B cell (primary cell): ENCODE measurements at regions not wholly inside any gene's neighbourhood (a gene's known extent, or its start where the extent isn't known, plus 50 kb on each side); places are given as distances from the start of the nearest gene placed in this dataset.

Experiments
- ATAC-seq: fragments of 200-7000 bp; cut with Tn5 transposase; one replicate; pipeline ENCODE4 v1.10.0; 2021; ENCODE audit warnings: low read depth, mild to moderate bottlenecking, moderate number of reproducible peaks, moderate library complexity
- CTCF ChIA-PET: fragments of 350-600 bp; sonication (Branson Sonifier 250); formaldehyde crosslinking; loops from one replicate; lab custom pipeline; 2021; ENCODE audit warnings: antibody characterized with exemption, inconsistent platforms; lab: Charles Lee
- POLR2A ChIA-PET: fragments of 350-600 bp; sonication (Branson Sonifier 250); formaldehyde crosslinking; loops from one replicate; lab custom pipeline; 2021; ENCODE audit warnings: antibody characterized with exemption; lab: Charles Lee
- DNase-seq: peaks from one replicate; pipeline ENCODE4 v3.0.0; 2013
- H2AFZ ChIP-seq: 2 replicates; pipeline ENCODE4 v1.6.1; 2012; ENCODE audit warnings: mild to moderate bottlenecking, low read depth, low read length; ENCODE audit not compliant: insufficient read depth, poor library complexity, severe bottlenecking
- H3K27ac ChIP-seq, 2 donors: 1 replicate in 1 of 2; 2 replicates in 1 of 2; pipeline ENCODE4 v1.5.1; 2012 to 2013; ENCODE audit warnings: low read length in 2 of 2, mild to moderate bottlenecking in 2 of 2, moderate library complexity in 1 of 2
- H3K27me3 ChIP-seq, 4 experiments: fragments of 200-600 bp in 1 of 4; sonication (generic) in 1 of 4; replicated peaks in 1 of 4; 1 replicate in 2 of 4; 2 replicates in 2 of 4; pipeline versions ENCODE4 v1.6.1 to v1.7.0; 2013 to 2016; ENCODE audit warnings: low read length in 3 of 4, mild to moderate bottlenecking in 2 of 4, mixed read lengths in 1 of 4, moderate library complexity in 1 of 4; ENCODE audit not compliant: insufficient read depth in 4 of 4, control insufficient read depth in 3 of 4; ENCODE audit errors: control extremely low read depth in 1 of 4
- H3K36me3 ChIP-seq, 2 experiments: replicated peaks in 1 of 2; 1 replicate in 1 of 2; 2 replicates in 1 of 2; pipeline versions ENCODE4 v1.6.1 to v1.7.1; 2013; ENCODE audit warnings: low read length in 1 of 2; ENCODE audit not compliant: insufficient read depth in 2 of 2, control insufficient read depth in 1 of 2; ENCODE audit errors: control extremely low read depth in 1 of 2, extremely low read depth in 1 of 2
- H3K4me1 ChIP-seq, 2 donors: fragments of 200-600 bp in 1 of 2; sonication (generic) in 1 of 2; 1 replicate in 1 of 2; 2 replicates in 1 of 2; pipeline versions ENCODE4 v1.5.1 to v1.6.1; 2013 to 2017; ENCODE audit warnings: low read length in 2 of 2; ENCODE audit not compliant: control insufficient read depth in 2 of 2, insufficient read depth in 2 of 2
- H3K4me2 ChIP-seq: replicated peaks from 2 replicates; pipeline ENCODE3; 2012; ENCODE audit warnings: mild to moderate bottlenecking, low read depth, low read length; ENCODE audit not compliant: poor library complexity, severe bottlenecking
- H3K4me3 ChIP-seq, 5 experiments: fragments of 200-600 bp in 1 of 5; sonication (generic) in 1 of 5; 1 replicate in 3 of 5; 2 replicates in 2 of 5; pipeline versions ENCODE4 v1.5.1 to v1.7.0; 2011 to 2016; ENCODE audit warnings: low read length in 4 of 5, mild to moderate bottlenecking in 4 of 5, low read depth in 2 of 5, control low read depth in 1 of 5, moderate library complexity in 1 of 5; ENCODE audit not compliant: insufficient read depth in 1 of 5; ENCODE audit errors: control extremely low read depth in 1 of 5, extremely low read depth in 1 of 5
- H3K79me2 ChIP-seq: fragments of 200-600 bp; sonication (generic); one replicate; pipeline ENCODE4 v1.6.0; 2016; ENCODE audit warnings: low read length; ENCODE audit not compliant: control insufficient read depth, insufficient read depth
- H3K9ac ChIP-seq: fragments of 200-600 bp; sonication (generic); 2 replicates; pipeline ENCODE4 v1.6.1; 2017; ENCODE audit warnings: mild to moderate bottlenecking, low read length, moderate library complexity
- H3K9me3 ChIP-seq, 3 donors: one replicate each; pipeline versions ENCODE4 v1.6.1 to v1.7.1; 2013; ENCODE audit warnings: low read length in 2 of 3; ENCODE audit not compliant: control insufficient read depth in 2 of 3, insufficient read depth in 1 of 3; ENCODE audit errors: control extremely low read depth in 1 of 3
- H4K20me1 ChIP-seq: 2 replicates; pipeline ENCODE4 v1.6.0; 2012; ENCODE audit warnings: mild to moderate bottlenecking, low read length; ENCODE audit not compliant: insufficient read depth, control insufficient read depth, poor library complexity, severe bottlenecking
- H3K27ac Mint-ChIP-seq: one replicate; pipeline ENCODE4 v1.8.0; 2021; ENCODE audit warnings: mixed read lengths
- H3K27me3 Mint-ChIP-seq: one replicate; pipeline ENCODE4 v1.8.0; 2021; ENCODE audit warnings: mixed read lengths
- H3K4me1 Mint-ChIP-seq: one replicate; pipeline ENCODE4 v1.8.0; 2021; ENCODE audit warnings: mixed read lengths
- H3K4me3 Mint-ChIP-seq: one replicate; pipeline ENCODE4 v1.8.0; 2021; ENCODE audit warnings: mixed read lengths
- H3K9me3 Mint-ChIP-seq: one replicate; pipeline ENCODE4 v1.8.0; 2022; ENCODE audit warnings: mixed read lengths; ENCODE audit not compliant: insufficient read depth
- EZH2 ChIP-seq: IDR thresholded peaks from 2 replicates; pipeline ENCODE4 v1.6.1; 2012; ENCODE audit warnings: borderline replicate concordance, low read depth, mild to moderate bottlenecking, moderate library complexity, low read length; ENCODE audit not compliant: insufficient read depth, poor library complexity, severe bottlenecking
- WGBS: methylation state at CpG from one replicate; pipeline ENCODE4 v1.1.5; 2013; ENCODE audit warnings: missing lambda C conversion rate; ENCODE audit not compliant: insufficient coverage; 5-methylcytosine and 5-hydroxymethylcytosine counted together
- intact Hi-C: fragments of 100-400 bp; cut with micrococcal nuclease; formaldehyde crosslinking; loops from one replicate; pipeline ENCODE4 v1.10.0; 2022
- TF ChIP-seq, protein P1 (sequence below): fragments of 200-600 bp; IDR thresholded peaks from one replicate; pipeline ENCODE4 v1.8.0; 2022; ENCODE audit warnings: antibody characterized with exemption, mild to moderate bottlenecking

DNA sequence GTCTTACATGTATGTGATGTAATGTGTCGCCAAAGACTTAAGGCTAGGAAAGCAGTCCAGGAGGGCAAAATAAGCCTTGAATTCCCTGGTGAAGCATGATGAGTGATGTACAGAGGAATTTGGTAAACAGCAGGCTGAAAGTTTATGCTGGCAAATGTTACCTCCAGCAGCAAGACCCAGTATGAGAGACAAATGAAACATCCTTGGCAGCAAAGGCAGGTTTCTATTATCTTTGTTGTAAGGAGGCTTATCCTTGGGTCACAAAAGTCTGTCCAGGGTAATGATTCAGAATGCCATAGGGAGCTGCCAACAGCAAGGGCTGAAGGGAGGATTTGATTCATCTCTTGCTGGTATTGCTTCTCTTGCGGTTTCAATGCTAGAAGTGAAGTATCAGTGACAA is 75.9 kb upstream of the HTR4 start:
- Histone ChIP-seq H3K9me3 (no peaks in the 10 kb centered on the region), H3K4me2 (no peak overlapping the region), H4K20me1 (no peaks in the 10 kb centered on the region), H3K27me3 (no peaks in the 10 kb centered on the region), H3K36me3 (no peaks in the 10 kb centered on the region), H2AFZ (no peak overlapping the region), H3K79me2 (no peaks in the 10 kb centered on the region), H3K9ac (no peak overlapping the region), H3K4me3 (no peak overlapping the region), H3K4me1 (no peaks in the 10 kb centered on the region), H3K27ac (no peak overlapping the region)
- CTCF ChIA-PET, result interaction anchor here (0.7 to 27.7 kb wide), 46 partner anchors 8 to 556 kb away, joined by 3 to 753 read pairs (median 5); partner anchors contain the start of gene ADRB2
- Mint-ChIP-seq H3K27ac (no peak overlapping the region), H3K27me3 (peaks cover 11% of the 10 kb centered on the region), H3K4me3 (no peak overlapping the region), H3K9me3 (no peaks in the 10 kb centered on the region), H3K4me1 (peaks cover 11% of the 10 kb centered on the region)
- no peak for DNase-seq
- POLR2A ChIA-PET, result no interaction called here
- 100% methylated on average over 2 of the region's 2 CpGs for WGBS
- ATAC-seq, result no peak
- intact Hi-C loops, result loop anchor here (5.0 kb wide), 2 partner anchors 783 to 832 kb away; no protein-coding TSS in a partner anchor
- TF ChIP-seq, protein P1, sequence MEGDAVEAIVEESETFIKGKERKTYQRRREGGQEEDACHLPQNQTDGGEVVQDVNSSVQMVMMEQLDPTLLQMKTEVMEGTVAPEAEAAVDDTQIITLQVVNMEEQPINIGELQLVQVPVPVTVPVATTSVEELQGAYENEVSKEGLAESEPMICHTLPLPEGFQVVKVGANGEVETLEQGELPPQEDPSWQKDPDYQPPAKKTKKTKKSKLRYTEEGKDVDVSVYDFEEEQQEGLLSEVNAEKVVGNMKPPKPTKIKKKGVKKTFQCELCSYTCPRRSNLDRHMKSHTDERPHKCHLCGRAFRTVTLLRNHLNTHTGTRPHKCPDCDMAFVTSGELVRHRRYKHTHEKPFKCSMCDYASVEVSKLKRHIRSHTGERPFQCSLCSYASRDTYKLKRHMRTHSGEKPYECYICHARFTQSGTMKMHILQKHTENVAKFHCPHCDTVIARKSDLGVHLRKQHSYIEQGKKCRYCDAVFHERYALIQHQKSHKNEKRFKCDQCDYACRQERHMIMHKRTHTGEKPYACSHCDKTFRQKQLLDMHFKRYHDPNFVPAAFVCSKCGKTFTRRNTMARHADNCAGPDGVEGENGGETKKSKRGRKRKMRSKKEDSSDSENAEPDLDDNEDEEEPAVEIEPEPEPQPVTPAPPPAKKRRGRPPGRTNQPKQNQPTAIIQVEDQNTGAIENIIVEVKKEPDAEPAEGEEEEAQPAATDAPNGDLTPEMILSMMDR, result no peak
- TF ChIP-seq EZH2, result no peak

DNA sequence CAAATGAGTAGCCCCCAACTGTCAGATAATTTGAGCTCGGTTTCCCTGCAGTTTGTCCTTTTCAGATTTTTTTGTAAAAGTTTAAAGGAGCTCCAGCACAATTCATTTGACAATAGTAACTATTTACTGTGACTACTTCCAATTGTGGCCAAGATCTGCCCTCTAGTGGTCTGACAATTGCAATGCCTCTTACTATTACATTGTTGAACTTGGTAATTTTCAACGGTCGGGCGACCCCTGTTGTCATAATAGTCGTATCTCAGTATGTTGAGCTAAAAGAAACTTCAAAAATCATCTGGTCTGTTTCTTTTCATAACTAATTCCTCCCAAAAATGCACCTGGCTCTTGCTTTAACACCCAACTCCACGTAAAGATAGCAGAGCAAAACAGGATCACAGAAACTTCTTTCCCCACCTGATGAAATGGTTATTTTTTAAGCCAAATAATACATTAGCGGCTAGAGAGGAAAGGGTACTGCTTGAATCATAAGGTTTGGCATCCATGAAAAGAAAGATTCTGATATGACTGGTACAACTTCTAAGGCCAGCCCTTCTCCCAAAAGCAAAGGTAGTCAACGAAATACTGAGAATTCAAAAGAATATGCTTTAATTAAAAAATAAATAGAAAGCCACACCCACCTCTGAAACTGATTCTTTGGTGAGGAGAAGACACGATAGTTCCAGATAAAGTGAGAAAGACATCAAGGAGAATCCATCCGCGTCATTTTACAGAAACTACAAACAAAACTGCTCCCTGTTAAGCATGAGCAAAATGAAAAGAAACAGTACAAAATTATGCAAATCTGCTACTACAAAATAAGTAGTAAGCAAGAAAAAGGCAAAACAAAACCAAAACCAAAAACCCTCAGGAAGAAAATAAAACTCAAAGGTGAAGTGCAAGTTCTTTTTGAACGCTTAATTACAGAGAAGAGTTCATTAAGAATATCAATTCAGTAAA is 76.9 kb upstream of the HTR4 start:
- CTCF ChIA-PET, result interaction anchor here (0.5 to 27.7 kb wide), 62 partner anchors 9 to 1720 kb away, joined by 3 to 753 read pairs (median 4); partner anchors contain the start of gene ADRB2
- intact Hi-C loops, result loop anchor here (1.0 to 5.0 kb wide), 3 partner anchors 10 to 831 kb away; no protein-coding TSS in a partner anchor
- H3K4me2 ChIP-seq, result peak overlapping the region; percentile 40
- no peak for TF ChIP-seq EZH2
- TF ChIP-seq, protein P1, result peak; percentile 98
- H3K79me2 ChIP-seq, result no peaks in the 10 kb centered on the region
- peak overlapping the region; percentile 7 for H2AFZ ChIP-seq
- no peak overlapping the region for H3K27ac ChIP-seq
- no peak overlapping the region for H3K27ac Mint-ChIP-seq
- H3K27me3 ChIP-seq, result no peaks in the 10 kb centered on the region
- H3K4me1 ChIP-seq, result no peaks in the 10 kb centered on the region
- WGBS, result no CpG with 5 or more reads among the region's 12 CpGs
- H4K20me1 ChIP-seq, result no peaks in the 10 kb centered on the region
- POLR2A ChIA-PET, result no interaction called here
- DNase-seq (peak; percentile 80), ATAC-seq (peak; percentile 92)
- H3K4me3 Mint-ChIP-seq, result peak overlapping the region; percentile 76
- peak overlapping the region in 4 of 5 experiments; percentile 0 to 39 (median 24) for H3K4me3 ChIP-seq
- H3K4me1 Mint-ChIP-seq, result peaks cover 11% of the 10 kb centered on the region
- H3K9me3 ChIP-seq, result no peaks in the 10 kb centered on the region
- H3K9me3 Mint-ChIP-seq, result no peaks in the 10 kb centered on the region
- peaks cover 10% of the 10 kb centered on the region for H3K27me3 Mint-ChIP-seq
- peak overlapping the region; percentile 28 for H3K9ac ChIP-seq
- H3K36me3 ChIP-seq, result no peaks in the 10 kb centered on the region
